Transverse colon (tissue), 4 donors: ENCODE measurements at regions not wholly inside any gene's neighbourhood (a gene's known extent, or its start where the extent isn't known, plus 50 kb on each side); places are given as distances from the start of the nearest gene placed in this dataset.
"Not testable (repeated sequence)": the region's sequence is repeated elsewhere in the genome, so short reads cannot be mapped to it uniquely, and the experiment has no call there.

Experiments used
- DNase-seq: peaks from one replicate; pipeline ENCODE4 v3.0.0-alpha.2; 2019
- H3K27ac ChIP-seq, 4 donors: fragments of 200-600 bp; sonication (generic); 2 replicates each; pipeline ENCODE4 v1.5.1; 2016 to 2018; ENCODE audit warnings: inconsistent platforms in 4 of 4
- H3K27me3 ChIP-seq: fragments of 200-600 bp; sonication (generic); 2 replicates; pipeline ENCODE4 v1.5.1; 2017; ENCODE audit warnings: inconsistent platforms
- H3K36me3 ChIP-seq, 4 donors: fragments of 200-600 bp; sonication (generic); 2 replicates each; pipeline ENCODE4 v1.5.1; 2017 to 2019; ENCODE audit warnings: inconsistent platforms in 4 of 4
- H3K4me1 ChIP-seq, 4 donors: fragments of 200-600 bp; sonication (generic); 2 replicates each; pipeline ENCODE4 v1.5.1; 2017 to 2020; ENCODE audit warnings: inconsistent platforms in 4 of 4
- H3K4me3 ChIP-seq, 4 donors: fragments of 200-600 bp; sonication (generic); 1 replicate in 1 of 4; 2 replicates in 3 of 4; pipeline versions ENCODE4 v1.5.1 to v1.6.1; 2017 to 2019; ENCODE audit warnings: inconsistent platforms in 4 of 4
- H3K9me3 ChIP-seq, 2 donors: fragments of 200-600 bp; sonication (generic); 2 replicates each; pipeline ENCODE4 v1.5.1; 2017 to 2019; ENCODE audit warnings: inconsistent platforms in 2 of 2
- EP300 ChIP-seq: sonication (generic); formaldehyde crosslinking; IDR thresholded peaks from one replicate; pipeline ENCODE4 v1.6.1; 2017; ENCODE audit warnings: antibody characterized with exemption, low read depth
- POLR2A ChIP-seq: fragments of 450-650 bp; IDR thresholded peaks from one replicate; pipeline ENCODE4 v1.6.1; 2016; ENCODE audit warnings: antibody characterized with exemption, mild to moderate bottlenecking, moderate library complexity
- POLR2AphosphoS5 ChIP-seq, 3 donors: sonication (generic); formaldehyde crosslinking; IDR thresholded peaks; one replicate each; pipeline ENCODE4 v1.6.1; 2016; ENCODE audit warnings: antibody characterized with exemption in 3 of 3
- WGBS, 2 donors: methylation state at CpG; one replicate each; pipeline ENCODE4 v1.1.5; 2018; ENCODE audit warnings: low coverage in 1 of 2; 5-methylcytosine and 5-hydroxymethylcytosine counted together
- in situ Hi-C, 4 donors: fragments of 200-750 bp; cut with MboI; loops; one replicate each; pipeline versions ENCODE4 v1.15.0 to v1.15.1; 2017; ENCODE audit warnings: low sequenced_read_pairs in 3 of 4, low pct_ligation_motif_present in 1 of 4, low pct_unique_long_range_greater_than_20kb in 1 of 4
- intact Hi-C: fragments of 100-400 bp; cut with DNase I; formaldehyde crosslinking; loops from one replicate; pipeline ENCODE4 v1.15.1; 2023; ENCODE audit warnings: low total_unique reads
- TF ChIP-seq, protein P1 (sequence below), 5 experiments: fragments of 200-600 bp in 3 of 5; fragments of 450-650 bp in 2 of 5; sonication (generic) in 3 of 5; IDR thresholded peaks; 1 replicate in 2 of 5; 2 replicates in 3 of 5; pipeline ENCODE4 v1.5.1; 2016 to 2017; ENCODE audit warnings: antibody characterized with exemption in 5 of 5, inconsistent platforms in 3 of 5, mild to moderate bottlenecking in 2 of 5, moderate library complexity in 1 of 5

DNA sequence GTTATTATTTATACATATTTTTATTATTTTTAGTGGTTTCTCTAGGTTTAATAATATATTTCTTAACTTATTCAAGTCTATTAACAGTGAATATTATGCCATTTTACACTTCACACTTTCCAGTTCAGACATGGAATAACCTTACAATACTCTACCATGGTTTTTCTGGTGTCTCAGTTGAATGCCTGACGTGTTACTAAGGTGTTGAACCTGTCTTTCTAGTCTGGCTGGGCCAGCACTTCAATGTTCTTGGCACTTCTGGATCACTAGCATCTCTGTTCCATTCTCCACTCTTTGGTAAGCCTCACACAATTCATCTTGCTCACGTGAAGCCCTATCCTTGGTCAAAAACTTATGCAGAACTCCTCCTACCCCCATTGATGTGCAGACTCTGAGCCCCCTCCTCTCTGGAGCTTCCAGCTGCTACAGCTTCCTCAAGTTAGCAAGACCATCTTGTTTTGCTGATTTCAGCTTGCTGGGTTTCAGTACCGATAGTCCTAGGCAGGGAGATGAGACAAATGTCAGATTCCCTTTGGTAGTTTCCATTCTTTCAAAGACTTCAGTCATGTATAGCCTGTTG lies 243.1 kb downstream of the FBXO4 start:
- no peak for TF ChIP-seq POLR2AphosphoS5 (IDR thresholded peaks at IDR 0.05)
- TF ChIP-seq, protein P1, sequence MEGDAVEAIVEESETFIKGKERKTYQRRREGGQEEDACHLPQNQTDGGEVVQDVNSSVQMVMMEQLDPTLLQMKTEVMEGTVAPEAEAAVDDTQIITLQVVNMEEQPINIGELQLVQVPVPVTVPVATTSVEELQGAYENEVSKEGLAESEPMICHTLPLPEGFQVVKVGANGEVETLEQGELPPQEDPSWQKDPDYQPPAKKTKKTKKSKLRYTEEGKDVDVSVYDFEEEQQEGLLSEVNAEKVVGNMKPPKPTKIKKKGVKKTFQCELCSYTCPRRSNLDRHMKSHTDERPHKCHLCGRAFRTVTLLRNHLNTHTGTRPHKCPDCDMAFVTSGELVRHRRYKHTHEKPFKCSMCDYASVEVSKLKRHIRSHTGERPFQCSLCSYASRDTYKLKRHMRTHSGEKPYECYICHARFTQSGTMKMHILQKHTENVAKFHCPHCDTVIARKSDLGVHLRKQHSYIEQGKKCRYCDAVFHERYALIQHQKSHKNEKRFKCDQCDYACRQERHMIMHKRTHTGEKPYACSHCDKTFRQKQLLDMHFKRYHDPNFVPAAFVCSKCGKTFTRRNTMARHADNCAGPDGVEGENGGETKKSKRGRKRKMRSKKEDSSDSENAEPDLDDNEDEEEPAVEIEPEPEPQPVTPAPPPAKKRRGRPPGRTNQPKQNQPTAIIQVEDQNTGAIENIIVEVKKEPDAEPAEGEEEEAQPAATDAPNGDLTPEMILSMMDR (IDR thresholded peaks at IDR 0.05), result no peak
- no peak for TF ChIP-seq POLR2A
- no peak for TF ChIP-seq EP300
- Histone ChIP-seq H3K27ac (no peak overlapping the region), H3K9me3 (no peaks in the 10 kb centered on the region), H3K4me1 (no peaks in the 10 kb centered on the region), H3K27me3 (no peaks in the 10 kb centered on the region), H3K4me3 (no peak overlapping the region), H3K36me3 (no peaks in the 10 kb centered on the region)
- WGBS, 2 donors, result 34 to 46% methylated on average over 2 to 3 of the region's 3 CpGs
- in situ Hi-C loops, result no loop called here
- DNase-seq, result no peak
- intact Hi-C loops, result no loop called here

DNA sequence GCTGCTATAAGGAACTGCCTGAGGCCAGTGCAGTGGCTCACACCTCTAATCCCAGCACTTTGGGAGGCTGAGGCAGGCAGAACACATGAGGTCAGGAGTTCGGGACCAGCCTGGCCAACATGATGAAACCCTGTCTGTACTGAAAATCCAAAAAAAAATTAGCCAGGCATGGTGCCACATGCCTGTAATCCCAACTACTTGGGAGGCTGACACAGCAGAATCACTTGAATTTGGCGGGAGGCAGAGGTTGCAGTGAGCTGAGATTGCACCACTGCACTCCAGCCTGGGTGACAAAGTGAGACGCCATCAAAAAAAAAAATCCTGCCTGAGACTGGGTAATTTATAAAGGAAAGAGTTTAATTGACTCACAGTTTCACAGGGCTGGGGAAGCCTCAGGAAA lies 247.1 kb upstream of the GHR start:
- in situ Hi-C loops, H3K27me3 ChIP-seq, H3K27ac ChIP-seq, H3K4me3 ChIP-seq, H3K4me1 ChIP-seq, H3K9me3 ChIP-seq, DNase-seq, intact Hi-C loops, H3K36me3 ChIP-seq: not testable (repeated sequence)
- 72 to 83% methylated on average over 3 of the region's 3 CpGs for WGBS, 2 donors

DNA sequence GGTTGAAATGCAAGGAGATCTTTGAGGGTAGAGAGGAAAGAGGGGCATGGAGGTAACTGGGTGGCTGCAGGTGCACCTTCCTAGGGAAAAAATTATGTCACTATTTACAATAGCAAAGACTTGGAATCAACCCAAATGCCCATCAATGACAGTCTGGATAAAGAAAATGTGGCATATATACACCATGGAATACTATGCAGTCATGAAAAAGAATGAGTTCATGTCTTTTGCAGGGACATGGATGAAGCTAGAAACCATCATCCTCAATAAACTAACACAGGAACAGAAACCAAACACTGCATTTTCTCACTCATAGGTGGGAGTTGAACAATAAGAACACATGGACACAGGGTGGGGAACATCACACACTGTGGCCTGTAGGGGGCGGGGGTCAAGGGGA lies 243.4 kb upstream of the GHR start:
- intact Hi-C loops, H3K9me3 ChIP-seq, H3K36me3 ChIP-seq, DNase-seq, in situ Hi-C loops, H3K27ac ChIP-seq, H3K4me3 ChIP-seq, H3K27me3 ChIP-seq, H3K4me1 ChIP-seq: not testable (repeated sequence)
- WGBS, 2 donors, result 0% methylated on average over 1 of the region's 1 CpG; no CpG with 5 or more reads in 1 of the 2 donors

DNA sequence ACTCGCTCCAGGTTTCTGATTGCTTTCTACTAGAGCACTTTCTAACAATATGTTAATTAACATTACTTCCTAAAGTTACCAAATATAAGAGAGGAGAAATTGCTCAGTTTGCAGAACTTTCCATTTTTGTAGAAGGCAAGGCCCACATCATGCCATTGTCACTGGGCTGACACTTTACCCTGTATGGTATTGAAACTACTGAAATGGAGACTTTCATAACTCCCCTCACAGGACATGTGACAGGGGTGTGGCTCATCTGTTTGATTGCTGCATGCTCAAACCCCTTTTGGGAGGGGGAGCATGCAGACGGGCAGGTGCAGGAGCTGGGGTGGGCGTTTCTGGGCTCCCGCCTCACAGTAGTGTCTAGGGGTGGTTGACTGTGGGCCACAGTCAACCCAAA lies 206.3 kb upstream of the GHR start:
- WGBS, 2 donors, result 86 to 92% methylated on average over 2 to 4 of the region's 4 CpGs
- no peaks in the 10 kb centered on the region for H3K27me3 ChIP-seq
- in situ Hi-C loops (no loop called here), intact Hi-C loops (no loop called here)
- H3K4me3 ChIP-seq, result no peak overlapping the region
- no peaks in the 10 kb centered on the region for H3K4me1 ChIP-seq
- H3K36me3 ChIP-seq, result no peaks in the 10 kb centered on the region
- no peak overlapping the region for H3K27ac ChIP-seq
- no peak for DNase-seq
- TF ChIP-seq, protein P1 (IDR thresholded peaks at IDR 0.05), result no peak
- no peak for TF ChIP-seq POLR2AphosphoS5 (IDR thresholded peaks at IDR 0.05)
- TF ChIP-seq EP300, result no peak
- TF ChIP-seq POLR2A, result no peak
- no peaks in the 10 kb centered on the region for H3K9me3 ChIP-seq

DNA sequence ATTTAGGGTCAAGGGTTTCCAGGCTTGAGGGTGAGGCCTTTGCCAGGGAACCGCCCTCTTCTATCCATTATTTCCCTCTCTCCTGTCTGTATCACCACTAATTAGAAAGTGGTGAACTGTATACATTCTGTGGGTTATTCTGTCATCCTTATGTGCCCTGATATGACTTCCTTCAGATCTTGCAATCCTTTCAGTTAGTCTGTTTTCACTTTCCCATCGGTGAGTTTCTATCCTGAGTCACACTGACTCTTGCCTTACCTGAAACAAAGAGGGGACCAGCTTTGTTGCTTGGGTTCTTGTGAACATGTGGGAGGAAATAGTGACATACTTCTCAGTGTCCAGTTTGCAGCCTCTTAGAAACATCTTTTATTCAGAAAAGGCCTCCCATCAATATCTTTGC lies 205.4 kb upstream of the GHR start:
- WGBS, 2 donors, result 76% methylated on average over 2 of the region's 2 CpGs; no CpG with 5 or more reads in 1 of the 2 donors
- TF ChIP-seq POLR2AphosphoS5 (IDR thresholded peaks at IDR 0.05) (no peak), EP300 (no peak)
- TF ChIP-seq, protein P1 (IDR thresholded peaks at IDR 0.05), result no peak
- Histone ChIP-seq H3K27me3 (no peaks in the 10 kb centered on the region), H3K27ac (no peak overlapping the region), H3K36me3 (no peaks in the 10 kb centered on the region), H3K4me1 (no peaks in the 10 kb centered on the region), H3K4me3 (no peak overlapping the region), H3K9me3 (no peaks in the 10 kb centered on the region)
- DNase-seq, result no peak
- intact Hi-C loops (no loop called here), in situ Hi-C loops (no loop called here)
